GM19467 (cell line): ENCODE measurements at regions not wholly inside any gene's neighbourhood (a gene's known extent, or its start where the extent isn't known, plus 50 kb on each side); places are given as distances from the start of the nearest gene placed in this dataset.

Experiments used
- ATAC-seq: cut with Tn5 transposase; IDR thresholded peaks from one replicate; pipeline ENCODE4 v1.9.1; 2021; ENCODE audit warnings: mild to moderate bottlenecking, moderate library complexity; ENCODE audit not compliant: unreplicated experiment

DNA sequence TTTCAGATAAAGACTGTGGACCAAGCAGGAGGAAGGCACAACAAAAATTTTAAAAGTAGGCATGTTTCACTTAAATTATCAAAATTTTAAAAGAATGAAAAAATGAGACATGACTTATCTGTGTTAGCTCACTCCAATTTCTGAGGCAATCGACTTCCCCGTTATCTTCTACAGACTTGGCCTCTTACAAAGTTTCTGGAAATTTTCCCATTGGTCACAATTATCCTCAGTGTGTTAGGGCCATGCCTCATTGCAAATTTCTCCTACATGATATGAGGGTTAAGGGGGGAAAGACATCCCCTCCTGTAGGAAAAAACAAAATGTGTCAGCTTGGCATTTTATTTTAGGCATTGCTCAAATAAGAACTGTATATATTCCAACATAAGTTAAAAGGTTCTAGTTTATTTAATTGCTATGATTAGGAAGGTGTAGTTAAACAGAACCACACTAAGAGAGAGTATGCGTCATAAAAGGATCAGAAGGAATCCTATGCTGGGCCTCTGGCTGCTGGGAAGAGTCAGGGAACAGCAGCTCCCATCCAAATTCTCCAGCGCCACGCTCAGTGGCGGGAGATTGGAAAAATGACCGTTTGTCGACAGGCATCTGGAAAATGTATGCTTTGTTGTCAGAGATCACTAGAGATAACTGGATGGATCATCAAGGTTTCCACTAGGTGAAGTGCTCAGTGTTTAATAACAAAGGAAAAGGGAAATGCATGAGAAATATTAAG lies 463.6 kb upstream of the NR2F2 start:
- no peak for ATAC-seq

GRCh38 chr15:95868450-95868849 lies 462.1 kb upstream of the NR2F2 start:
- no peak for ATAC-seq

DNA sequence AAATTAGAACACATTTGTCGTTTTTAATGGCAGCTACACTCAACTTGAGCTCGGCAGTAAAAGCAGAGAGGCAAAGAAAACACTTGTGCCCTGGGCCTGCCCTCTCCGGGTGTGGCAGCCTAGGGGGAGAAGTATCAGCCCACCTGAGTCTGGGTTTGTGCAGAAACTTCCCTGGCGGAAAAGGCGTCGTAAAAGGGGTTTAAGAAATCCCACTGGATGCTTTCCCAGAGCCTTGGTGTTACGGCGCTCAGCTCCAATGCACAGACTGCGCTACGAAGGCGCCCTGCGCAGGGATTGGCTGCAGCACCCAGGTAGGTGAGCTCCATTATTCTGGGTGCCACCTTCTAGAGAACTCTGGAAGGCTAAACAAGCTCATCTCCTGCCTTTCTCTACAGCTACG lies 461.5 kb upstream of the NR2F2 start:
- no peak for ATAC-seq

GRCh38 chr15:95869920-95870319 lies 460.6 kb upstream of the NR2F2 start:
- no peak for ATAC-seq

DNA sequence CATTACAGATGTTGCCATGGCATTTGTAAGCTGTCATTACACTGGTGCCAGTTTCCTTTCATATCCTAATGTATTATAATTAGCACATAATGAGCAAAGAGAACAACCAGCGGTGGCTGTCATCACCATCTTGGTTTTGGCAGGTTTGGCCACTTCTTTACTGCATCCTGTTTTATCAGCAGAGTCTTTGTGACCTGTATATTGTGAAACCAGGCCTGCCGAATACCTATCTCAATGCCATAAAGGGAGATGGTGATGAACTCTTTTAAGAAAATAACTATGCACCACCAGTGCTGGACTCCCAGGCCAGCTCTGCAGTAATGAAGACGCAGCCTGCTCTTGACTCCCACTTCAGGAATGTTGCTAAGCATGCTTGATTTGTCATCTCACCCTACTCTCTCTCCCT lies 458.1 kb upstream of the NR2F2 start:
- ATAC-seq = no peak

GRCh38 chr15:95874637-95875036 lies 455.9 kb upstream of the NR2F2 start:
- ATAC-seq = no peak

DNA sequence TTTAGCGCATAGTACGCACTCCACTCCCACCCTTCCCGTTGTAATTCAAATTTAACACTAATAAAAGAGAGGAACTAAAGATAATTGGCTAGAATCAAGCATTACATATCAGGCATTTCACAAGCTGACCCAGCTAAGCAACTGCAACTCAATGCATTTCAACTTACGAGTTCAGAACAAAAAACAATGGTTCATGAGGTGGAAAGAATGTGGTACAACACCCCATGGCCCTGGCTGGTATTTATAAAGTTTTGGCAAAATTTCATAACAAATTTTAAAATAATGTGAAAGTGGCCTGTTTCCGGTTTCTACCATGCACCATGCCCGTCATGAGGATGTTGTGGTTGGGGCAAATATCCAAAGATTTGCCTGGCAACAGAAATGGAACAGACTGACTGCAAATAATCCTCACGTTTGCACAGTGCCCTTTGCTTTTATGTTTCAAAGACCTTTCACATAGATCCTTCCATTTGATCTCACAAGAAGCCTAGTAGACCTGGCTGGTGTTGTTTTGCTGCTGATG lies 455.3 kb upstream of the NR2F2 start:
- ATAC-seq = no peak

- no peak for ATAC-seq
Measured at GRCh38 chr15:95880031-95880570, 450.4 kb upstream of the NR2F2 start.

DNA sequence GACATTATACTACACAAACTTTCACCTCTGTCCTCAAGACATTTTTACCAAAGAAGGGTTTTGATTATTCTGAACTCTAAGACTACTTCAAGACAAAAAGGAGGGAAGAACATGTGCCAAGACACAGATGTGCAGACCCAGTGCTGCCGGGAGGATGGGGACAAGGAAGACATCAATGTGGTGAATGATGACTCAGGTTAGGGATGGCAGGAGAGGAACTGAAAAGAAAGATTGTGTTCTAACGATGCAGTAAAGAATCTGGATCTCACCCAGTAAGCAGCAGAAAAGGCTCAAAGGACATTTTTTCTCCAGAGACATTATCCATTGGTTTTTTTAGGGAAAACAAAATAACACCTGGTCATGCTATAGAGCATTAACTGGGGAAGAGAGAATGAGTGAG lies 449.9 kb upstream of the NR2F2 start:
- ATAC-seq = no peak

DNA sequence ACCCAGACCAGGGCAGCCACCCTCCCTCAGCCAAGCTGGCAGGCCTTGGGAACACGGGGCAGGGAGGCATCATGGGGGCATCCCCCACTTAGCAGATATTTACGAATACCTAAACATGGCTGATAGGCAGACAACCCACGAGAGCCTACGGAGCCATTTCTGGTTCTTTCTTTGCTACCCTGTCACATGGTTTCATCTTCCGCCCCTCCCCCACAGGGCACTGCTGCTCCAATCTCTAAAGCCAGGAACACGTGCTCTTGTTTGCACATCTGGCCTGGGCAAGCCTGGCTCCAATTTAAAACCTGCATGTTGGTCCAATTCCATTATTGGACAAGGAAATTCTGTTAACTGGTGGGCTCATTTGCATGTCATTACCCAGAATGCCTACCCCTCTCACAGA lies 447.4 kb upstream of the NR2F2 start:
- ATAC-seq = no peak

GRCh38 chr15:95884276-95884675 lies 446.2 kb upstream of the NR2F2 start:
- no peak for ATAC-seq

DNA sequence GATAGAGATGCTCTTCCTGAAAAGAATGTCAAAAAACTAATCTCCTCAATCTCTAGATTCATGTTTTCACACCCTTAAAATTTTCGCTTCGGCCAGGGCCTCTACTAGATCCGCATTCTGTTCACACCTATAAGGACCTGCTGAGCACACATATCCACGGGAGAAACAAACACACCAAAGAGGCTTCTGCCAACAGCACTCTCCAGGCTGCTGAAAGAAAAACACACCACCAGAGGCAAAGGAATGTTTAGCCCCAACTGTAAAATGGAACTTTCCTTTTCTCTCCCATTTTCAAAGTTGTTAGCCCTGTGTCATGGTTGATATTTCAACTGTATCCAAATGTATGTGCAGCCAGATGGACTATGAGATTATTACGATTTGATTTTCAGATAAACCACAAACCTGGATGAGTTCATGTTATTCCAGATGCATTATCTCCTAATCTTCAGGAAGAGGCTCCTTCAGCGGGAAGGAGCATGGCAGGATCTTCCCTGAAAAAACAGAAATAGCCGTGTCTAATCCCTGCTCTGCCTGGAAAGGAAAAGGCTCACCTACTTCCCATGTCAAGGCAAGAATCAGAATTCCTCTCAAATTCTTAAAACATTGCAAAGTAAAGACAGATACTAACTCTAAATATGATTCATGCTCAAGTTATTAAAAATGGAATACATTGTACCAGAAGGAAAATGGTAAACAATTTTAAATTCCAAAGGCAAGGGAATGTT lies 442.7 kb upstream of the NR2F2 start:
- ATAC-seq = no peak

DNA sequence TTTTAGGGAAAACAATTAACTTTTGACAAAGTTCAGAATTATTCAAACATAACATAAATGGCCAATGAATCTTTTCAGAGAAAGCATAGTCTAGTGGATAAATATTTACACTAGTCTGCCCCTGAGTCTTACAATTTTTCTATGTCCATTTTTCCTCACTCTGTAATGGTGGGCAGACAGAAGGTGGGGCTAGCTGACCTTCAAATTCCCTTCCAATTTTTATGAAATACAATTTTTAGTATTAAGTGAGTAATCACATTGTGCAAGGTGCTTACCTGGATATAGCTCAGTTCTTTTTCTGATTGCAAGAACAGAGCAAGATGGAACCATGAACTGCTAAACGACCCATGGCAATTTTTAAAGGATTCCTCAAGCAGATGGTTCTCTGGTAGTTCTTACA lies 441.7 kb upstream of the NR2F2 start:
- no peak for ATAC-seq

GRCh38 chr15:95894407-95894956 lies 436.0 kb upstream of the NR2F2 start:
- no peak for ATAC-seq

DNA sequence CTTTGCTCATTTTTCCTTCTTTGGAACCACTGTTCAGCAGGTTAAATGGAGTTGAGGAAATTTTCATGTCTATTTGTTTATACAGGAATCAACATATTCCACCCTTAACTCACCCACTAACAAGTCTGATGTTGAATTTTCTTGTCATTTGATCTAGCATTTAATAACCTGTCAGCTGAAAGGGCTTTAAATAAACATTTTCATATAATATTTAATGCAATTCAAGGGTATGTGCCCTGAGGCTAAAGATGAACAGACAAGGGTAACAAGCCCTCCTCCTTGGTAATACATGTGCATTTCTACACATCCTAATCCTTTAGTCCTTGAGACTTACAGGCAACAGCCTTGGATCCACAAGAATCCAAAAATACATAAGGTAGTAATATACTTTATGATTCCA lies 435.0 kb upstream of the NR2F2 start:
- no peak for ATAC-seq

GRCh38 chr15:95897651-95898050 lies 432.8 kb upstream of the NR2F2 start:
- no peak for ATAC-seq

- ATAC-seq = no peak
Measured at GRCh38 chr15:95898761-95899160, 431.7 kb upstream of the NR2F2 start.

DNA sequence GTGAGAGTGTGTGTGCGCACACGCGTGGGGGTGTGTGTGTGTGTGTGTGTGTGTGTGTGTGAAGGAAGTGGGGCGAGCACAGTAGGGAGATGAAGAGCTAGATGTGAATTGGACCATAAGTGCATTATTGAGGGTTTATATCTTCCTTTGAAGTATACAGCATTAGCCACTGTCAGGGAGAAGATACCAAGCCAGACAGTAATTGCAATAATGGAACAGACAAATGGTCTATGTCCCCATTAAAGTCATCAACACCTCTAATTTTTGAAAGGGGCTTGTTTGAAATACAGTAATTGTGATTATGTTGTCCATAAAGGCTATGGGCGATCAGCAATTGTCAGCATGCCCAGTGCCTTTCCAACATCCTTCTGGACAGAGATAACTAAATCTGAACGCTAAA lies 429.2 kb upstream of the NR2F2 start:
- ATAC-seq = no peak

DNA sequence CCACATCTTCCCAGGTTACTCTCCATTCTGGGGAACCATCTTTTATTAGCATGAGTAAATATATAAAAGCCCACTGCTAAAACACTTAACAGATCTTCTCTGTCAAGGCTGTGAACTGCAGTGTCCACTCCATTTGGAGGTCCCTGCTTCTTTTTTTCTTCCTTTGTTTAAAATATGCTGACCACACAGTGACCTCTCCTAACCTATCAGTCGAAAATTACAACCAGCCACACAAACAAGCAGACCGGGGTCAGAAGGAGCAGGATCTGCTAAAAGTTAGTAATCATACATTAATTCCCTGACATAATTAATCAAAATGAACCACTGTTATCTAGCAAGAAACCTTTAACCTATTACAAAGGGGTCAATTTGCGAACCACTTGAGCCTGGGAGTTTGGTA lies 427.9 kb upstream of the NR2F2 start:
- no peak for ATAC-seq

GRCh38 chr15:95903352-95903751 lies 427.1 kb upstream of the NR2F2 start:
- ATAC-seq = no peak

DNA sequence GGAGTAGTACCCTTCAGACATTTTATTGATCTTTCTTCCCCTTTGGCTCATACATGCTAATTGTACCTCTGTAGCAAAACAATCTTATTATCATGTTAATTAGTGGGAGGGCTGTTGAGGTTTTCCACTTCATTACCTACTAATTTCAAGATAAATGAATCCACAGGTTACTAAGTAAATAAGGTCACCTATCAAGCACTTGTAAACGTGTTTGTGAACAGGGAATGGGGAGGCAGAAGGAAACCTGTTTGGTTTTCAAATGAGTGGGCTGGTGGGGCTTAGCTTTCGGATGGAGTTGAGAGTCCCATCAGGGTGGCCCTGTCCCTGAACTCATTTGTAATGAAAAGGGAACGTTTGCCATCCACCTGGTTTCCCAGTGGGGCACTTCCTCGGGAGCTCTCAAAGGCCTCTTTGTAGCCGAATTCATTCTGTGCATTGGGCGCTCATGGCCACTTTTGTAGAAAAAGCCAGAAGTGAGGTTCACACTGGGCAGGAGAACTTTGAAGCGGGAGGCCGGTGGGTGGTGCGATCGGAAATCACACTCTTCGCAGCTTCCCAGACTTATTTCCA lies 419.8 kb upstream of the NR2F2 start:
- ATAC-seq = no peak
